Prostate gland (tissue), 2 donors: ENCODE measurements at regions not wholly inside any gene's neighbourhood (a gene's known extent, or its start where the extent isn't known, plus 50 kb on each side); places are given as distances from the start of the nearest gene placed in this dataset.
"Not testable (repeated sequence)": the region's sequence is repeated elsewhere in the genome, so short reads cannot be mapped to it uniquely, and the experiment has no call there.

Source experiments
- CTCF ChIP-seq, 4 experiments: fragments of 200-600 bp in 2 of 4; fragments of 450-650 bp in 2 of 4; sonication (generic) in 2 of 4; IDR thresholded peaks; 1 replicate in 3 of 4; 2 replicates in 1 of 4; pipeline ENCODE4 v1.5.1; 2016 to 2019; ENCODE audit warnings: antibody characterized with exemption in 4 of 4, mild to moderate bottlenecking in 2 of 4, moderate library complexity in 2 of 4
- POLR2A ChIP-seq: fragments of 450-650 bp; IDR thresholded peaks from one replicate; pipeline ENCODE4 v1.6.1; 2016; ENCODE audit warnings: antibody characterized with exemption, mild to moderate bottlenecking
- POLR2AphosphoS5 ChIP-seq: sonication (generic); formaldehyde crosslinking; IDR thresholded peaks from one replicate; pipeline ENCODE4 v1.6.1; 2017; ENCODE audit warnings: antibody characterized with exemption

- not testable (repeated sequence) for TF ChIP-seq CTCF (IDR thresholded peaks at IDR 0.05); POLR2AphosphoS5; POLR2A
Measured at GRCh38 chr9:62801372-62801811, 1611.6 kb downstream of the SPATA31A7 start.
